DOHH2 (cell line): ENCODE measurements at regions not wholly inside any gene's neighbourhood (a gene's known extent, or its start where the extent isn't known, plus 50 kb on each side); places are given as distances from the start of the nearest gene placed in this dataset.

ENCODE experiments used
- EZH2phosphoT487 ChIP-seq: fragments of 200-600 bp; sonication (generic); IDR thresholded peaks from 2 replicates; pipeline ENCODE4 v1.6.1; 2017; ENCODE audit warnings: borderline replicate concordance, mild to moderate bottlenecking, antibody characterized with exemption, low read length, moderate library complexity, mixed read lengths
- TF ChIP-seq, protein P1 (sequence below): fragments of 200-600 bp; sonication (generic); IDR thresholded peaks from one replicate; pipeline ENCODE4 v1.5.1; 2014; ENCODE audit warnings: antibody characterized with exemption, mild to moderate bottlenecking, low read depth, low read length; ENCODE audit not compliant: poor library complexity, severe bottlenecking

DNA sequence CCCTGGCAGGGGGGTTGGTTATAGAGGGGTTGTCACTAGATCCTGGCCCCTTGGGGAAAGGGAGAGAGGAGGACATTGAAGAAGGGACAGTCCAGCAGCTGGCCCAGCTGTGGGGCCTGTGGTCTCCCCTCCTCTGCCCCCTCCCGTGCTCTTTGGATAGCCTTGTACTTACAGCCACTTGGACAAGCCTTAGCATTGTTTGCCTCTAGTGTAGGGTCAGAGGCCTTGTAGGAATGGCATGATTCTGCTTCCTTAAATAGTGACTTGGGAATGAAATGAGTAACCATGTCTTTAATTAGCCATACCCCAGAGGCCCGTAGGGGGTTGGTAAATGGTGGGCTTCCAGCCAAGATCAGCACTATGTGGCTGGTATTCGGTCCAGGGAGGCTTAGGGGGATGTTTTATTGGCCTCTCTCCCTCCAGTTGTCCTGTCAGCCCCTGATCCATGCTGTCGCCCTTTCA, 230.6 kb downstream of the PTTG2 start:
- TF ChIP-seq, protein P1, sequence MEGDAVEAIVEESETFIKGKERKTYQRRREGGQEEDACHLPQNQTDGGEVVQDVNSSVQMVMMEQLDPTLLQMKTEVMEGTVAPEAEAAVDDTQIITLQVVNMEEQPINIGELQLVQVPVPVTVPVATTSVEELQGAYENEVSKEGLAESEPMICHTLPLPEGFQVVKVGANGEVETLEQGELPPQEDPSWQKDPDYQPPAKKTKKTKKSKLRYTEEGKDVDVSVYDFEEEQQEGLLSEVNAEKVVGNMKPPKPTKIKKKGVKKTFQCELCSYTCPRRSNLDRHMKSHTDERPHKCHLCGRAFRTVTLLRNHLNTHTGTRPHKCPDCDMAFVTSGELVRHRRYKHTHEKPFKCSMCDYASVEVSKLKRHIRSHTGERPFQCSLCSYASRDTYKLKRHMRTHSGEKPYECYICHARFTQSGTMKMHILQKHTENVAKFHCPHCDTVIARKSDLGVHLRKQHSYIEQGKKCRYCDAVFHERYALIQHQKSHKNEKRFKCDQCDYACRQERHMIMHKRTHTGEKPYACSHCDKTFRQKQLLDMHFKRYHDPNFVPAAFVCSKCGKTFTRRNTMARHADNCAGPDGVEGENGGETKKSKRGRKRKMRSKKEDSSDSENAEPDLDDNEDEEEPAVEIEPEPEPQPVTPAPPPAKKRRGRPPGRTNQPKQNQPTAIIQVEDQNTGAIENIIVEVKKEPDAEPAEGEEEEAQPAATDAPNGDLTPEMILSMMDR, result no peak
- TF ChIP-seq EZH2phosphoT487, result no peak
